Vagina (tissue), 2 donors: ENCODE measurements at regions not wholly inside any gene's neighbourhood (a gene's known extent, or its start where the extent isn't known, plus 50 kb on each side); places are given as distances from the start of the nearest gene placed in this dataset.

ENCODE experiments used
- CTCF ChIP-seq, 3 experiments: fragments of 450-650 bp in 2 of 3; fragments of 200-600 bp in 1 of 3; sonication (generic) in 1 of 3; IDR thresholded peaks; one replicate each; pipeline ENCODE4 v1.5.1; 2017 to 2019; ENCODE audit warnings: antibody characterized with exemption in 3 of 3, mild to moderate bottlenecking in 2 of 3, moderate library complexity in 2 of 3
- POLR2A ChIP-seq, 2 donors: fragments of 450-650 bp; IDR thresholded peaks; one replicate each; pipeline ENCODE4 v1.6.1; 2017; ENCODE audit warnings: antibody characterized with exemption in 2 of 2, mild to moderate bottlenecking in 2 of 2, moderate library complexity in 2 of 2
- POLR2AphosphoS5 ChIP-seq, 2 donors: sonication (generic); formaldehyde crosslinking; IDR thresholded peaks; one replicate each; pipeline ENCODE4 v1.9.0; 2017; ENCODE audit warnings: antibody characterized with exemption in 2 of 2, mild to moderate bottlenecking in 2 of 2, low read depth in 1 of 2; ENCODE audit not compliant: insufficient read depth in 1 of 2

GRCh38 chr18:45330170-45330594 is 285.1 kb upstream of the SLC14A2 start:
- TF ChIP-seq POLR2A (IDR thresholded peaks at IDR 0.05) (no peak), CTCF (IDR thresholded peaks at IDR 0.05) (no peak), POLR2AphosphoS5 (IDR thresholded peaks at IDR 0.05; ENCODE audit: insufficient read depth in 1 of 2, low read depth in 1 of 2) (no peak)
